Stomach (tissue), 8 donors: ENCODE measurements at regions not wholly inside any gene's neighbourhood (a gene's known extent, or its start where the extent isn't known, plus 50 kb on each side); places are given as distances from the start of the nearest gene placed in this dataset.
"Not testable (repeated sequence)": the region's sequence is repeated elsewhere in the genome, so short reads cannot be mapped to it uniquely, and the experiment has no call there.

ENCODE experiments used
- DNase-seq, 2 donors: peaks; one replicate each; pipeline versions ENCODE4 v3.0.0 to v3.0.0-alpha.2; 2013 to 2019
- H3K27ac ChIP-seq, 5 donors: fragments of 200-600 bp in 4 of 5; sonication (generic) in 4 of 5; one replicate each; pipeline ENCODE4 v1.5.1; 2013 to 2019; ENCODE audit warnings: mild to moderate bottlenecking in 1 of 5, moderate library complexity in 1 of 5
- H3K27me3 ChIP-seq, 3 donors: fragments of 200-600 bp; sonication (generic); one replicate each; pipeline ENCODE4 v1.5.1; 2017 to 2019; ENCODE audit warnings: mixed run types in 1 of 3
- H3K36me3 ChIP-seq, 4 donors: fragments of 200-600 bp; sonication (generic); 1 replicate in 3 of 4; 2 replicates in 1 of 4; pipeline ENCODE4 v1.5.1; 2016 to 2019
- H3K4me1 ChIP-seq, 4 donors: fragments of 200-600 bp; sonication (generic); one replicate each; pipeline ENCODE4 v1.5.1; 2016 to 2019
- H3K4me3 ChIP-seq, 4 donors: fragments of 200-600 bp; sonication (generic) in 3 of 4; one replicate each; pipeline ENCODE4 v1.5.1; 2016 to 2019; ENCODE audit warnings: mild to moderate bottlenecking in 1 of 4
- H3K9me3 ChIP-seq, 4 donors: fragments of 200-600 bp; sonication (generic); one replicate each; pipeline ENCODE4 v1.5.1; 2016 to 2019
- CTCF ChIP-seq, 7 experiments: fragments of 450-650 bp in 4 of 7; fragments of 200-600 bp in 3 of 7; sonication (generic) in 3 of 7; IDR thresholded peaks; one replicate each; pipeline ENCODE4 v1.5.1; 2016 to 2019; ENCODE audit warnings: antibody characterized with exemption in 7 of 7, control low read depth in 2 of 7, mild to moderate bottlenecking in 1 of 7
- EP300 ChIP-seq: sonication (generic); formaldehyde crosslinking; IDR thresholded peaks from one replicate; pipeline ENCODE4 v1.6.1; 2017; ENCODE audit warnings: antibody characterized with exemption
- POLR2A ChIP-seq, 4 donors: fragments of 450-650 bp; IDR thresholded peaks; one replicate each; pipeline ENCODE4 v1.6.1; 2016; ENCODE audit warnings: antibody characterized with exemption in 4 of 4, control low read depth in 2 of 4, mild to moderate bottlenecking in 1 of 4, moderate library complexity in 1 of 4
- POLR2AphosphoS5 ChIP-seq, 3 donors: sonication (generic); formaldehyde crosslinking; IDR thresholded peaks; one replicate each; pipeline ENCODE4 v1.6.1; 2016; ENCODE audit warnings: antibody characterized with exemption in 3 of 3
- WGBS, 5 donors: extraction: QIAGEN DNeasy Blood & Tissue Kit in 3 of 5; methylation state at CpG; one replicate each; pipeline versions ENCODE4 v1.1.5 to v1.1.7; 2013 to 2018; 5-methylcytosine and 5-hydroxymethylcytosine counted together
- intact Hi-C: fragments of 100-400 bp; cut with DNase I; formaldehyde crosslinking; loops from one replicate; pipeline ENCODE4 v1.15.1; 2023; ENCODE audit warnings: low total_unique reads
- donor health status: healthy with polysubstance abuse.
- donor health status: Bipolar disorder and iron deficiency.
- donor health status: healthy.

GRCh38 chr12:131387281-131388163 is 323.4 kb upstream of the SFSWAP start:
- no peak overlapping the region for H3K4me3 ChIP-seq
- peaks cover 0 to 77% (median 0%) of the 10 kb centered on the region in 3 donors for H3K27me3 ChIP-seq
- H3K9me3 ChIP-seq: no peaks in the 10 kb centered on the region
- peak in 1 of 2 donors; percentile 26 for DNase-seq
- no peaks in the 10 kb centered on the region for H3K4me1 ChIP-seq
- H3K27ac ChIP-seq: no peak overlapping the region
- 65 to 85% (median 66%) methylated on average over 4 to 35 of the region's 35 CpGs for WGBS, 5 donors
- intact Hi-C loops: no loop called here
- no peaks in the 10 kb centered on the region for H3K36me3 ChIP-seq
- no peak for TF ChIP-seq POLR2AphosphoS5 (IDR thresholded peaks at IDR 0.05)
- TF ChIP-seq POLR2A (IDR thresholded peaks at IDR 0.05): no peak
- no peak for TF ChIP-seq EP300
- no peak for TF ChIP-seq CTCF (IDR thresholded peaks at IDR 0.05)

- H3K27ac ChIP-seq, H3K36me3 ChIP-seq, H3K4me1 ChIP-seq, intact Hi-C loops, H3K4me3 ChIP-seq, H3K9me3 ChIP-seq, DNase-seq: not testable (repeated sequence)
- WGBS, 5 donors: 37 to 58% (median 55%) methylated on average over 3 to 8 of the region's 10 CpGs
- peaks cover 0 to 73% (median 0%) of the 10 kb centered on the region in 3 donors for H3K27me3 ChIP-seq
These were observed 322.5 kb upstream of the SFSWAP start for GRCh38 chr12:131388164-131389053.

- H3K27ac ChIP-seq: no peak overlapping the region
- intact Hi-C loops: no loop called here
- no peak for TF ChIP-seq CTCF (IDR thresholded peaks at IDR 0.05)
- no peak for TF ChIP-seq POLR2AphosphoS5 (IDR thresholded peaks at IDR 0.05)
- no peak for TF ChIP-seq POLR2A (IDR thresholded peaks at IDR 0.05)
- TF ChIP-seq EP300: no peak
- WGBS, 5 donors: 81 to 93% (median 86%) methylated on average over 6 to 11 of the region's 11 CpGs
- no peak overlapping the region for H3K4me3 ChIP-seq
- no peak for DNase-seq
- H3K4me1 ChIP-seq: no peaks in the 10 kb centered on the region
- H3K36me3 ChIP-seq: no peaks in the 10 kb centered on the region
- peaks cover 0 to 64% (median 0%) of the 10 kb centered on the region in 3 donors for H3K27me3 ChIP-seq
- no peaks in the 10 kb centered on the region for H3K9me3 ChIP-seq
These were observed 321.6 kb upstream of the SFSWAP start for GRCh38 chr12:131389054-131390013.

GRCh38 chr12:131390412-131391334 is 320.2 kb upstream of the SFSWAP start:
- peaks cover 0 to 50% (median 0%) of the 10 kb centered on the region in 3 donors for H3K27me3 ChIP-seq
- H3K4me1 ChIP-seq: no peaks in the 10 kb centered on the region
- no peak overlapping the region for H3K27ac ChIP-seq
- no peaks in the 10 kb centered on the region for H3K9me3 ChIP-seq
- H3K4me3 ChIP-seq: no peak overlapping the region
- no peaks in the 10 kb centered on the region for H3K36me3 ChIP-seq
- 46 to 56% (median 50%) methylated on average over 17 to 19 of the region's 19 CpGs for WGBS, 5 donors
- DNase-seq: peak in 1 of 2 donors; percentile 72
- intact Hi-C loops: no loop called here
- no peak for TF ChIP-seq CTCF (IDR thresholded peaks at IDR 0.05)
